ENCODE measurements at regions not wholly inside any gene's neighbourhood (a gene's known extent, or its start where the extent isn't known, plus 50 kb on each side); places are given as distances from the start of the nearest gene placed in this dataset.

- no peak overlapping the region for H3K27ac ChIP-seq
- peaks cover 0 to 3% (median 0%) of the 10 kb centered on the region in 9 donors for H3K4me1 ChIP-seq
- no peak for TF ChIP-seq CTCF (IDR thresholded peaks at IDR 0.05)
- no peaks in the 10 kb centered on the region for H3K36me3 ChIP-seq
- no peak overlapping the region for H3K4me3 ChIP-seq
- intact Hi-C loops (cut with DNase I): no loop called here
- ATAC-seq (no peak), DNase-seq (no peak)
- H3K9me3 ChIP-seq: peaks cover 0 to 29% (median 11%) of the 10 kb centered on the region in 11 donors
- no peaks in the 10 kb centered on the region for H3K27me3 ChIP-seq
Observed at GRCh38 chr5:61897251-61897650, 408.8 kb upstream of the KIF2A start.

GRCh38 chr5:61901997-61902396 lies 404.0 kb upstream of the KIF2A start:
- peak in 1 of 8 donors; percentile 59 for ATAC-seq
- H3K36me3 ChIP-seq: no peaks in the 10 kb centered on the region
- H3K9me3 ChIP-seq: no peaks in the 10 kb centered on the region
- no peak overlapping the region for H3K4me3 ChIP-seq
- H3K27me3 ChIP-seq: no peaks in the 10 kb centered on the region
- H3K27ac ChIP-seq: no peak overlapping the region
- peaks cover 0 to 3% (median 0%) of the 10 kb centered on the region in 9 donors for H3K4me1 ChIP-seq
- 70 to 78% methylated on average over 5 of the region's 5 CpGs for WGBS, 2 donors
- DNase-seq: peak in 1 of 2 donors; percentile 16
- TF ChIP-seq CTCF (IDR thresholded peaks at IDR 0.05): no peak
- intact Hi-C loops (cut with DNase I): no loop called here

GRCh38 chr5:61904730-61905129 lies 401.3 kb upstream of the KIF2A start:
- 78 to 79% methylated on average over 1 of the region's 1 CpG for WGBS, 2 donors
- intact Hi-C loops (cut with DNase I): no loop called here

GRCh38 chr5:61905613-61906012 lies 400.4 kb upstream of the KIF2A start:
- ATAC-seq (peak in 3 of 8 donors; percentile 49 to 67 (median 58)), DNase-seq (no peak)
- H3K36me3 ChIP-seq: no peaks in the 10 kb centered on the region
- H3K4me3 ChIP-seq: no peak overlapping the region
- TF ChIP-seq CTCF (IDR thresholded peaks at IDR 0.05): no peak
- peaks cover 0 to 3% (median 0%) of the 10 kb centered on the region in 9 donors for H3K4me1 ChIP-seq
- H3K27me3 ChIP-seq: no peaks in the 10 kb centered on the region
- intact Hi-C loops (cut with DNase I): no loop called here
- H3K27ac ChIP-seq: no peak overlapping the region
- no peaks in the 10 kb centered on the region for H3K9me3 ChIP-seq
- WGBS, 2 donors: 40 to 46% methylated on average over 3 of the region's 3 CpGs

More at GRCh38 chr5:61904730-61905129, 401.3 kb upstream of the KIF2A start:
- no peak overlapping the region for H3K27ac ChIP-seq
- H3K27me3 ChIP-seq: no peaks in the 10 kb centered on the region
- no peaks in the 10 kb centered on the region for H3K9me3 ChIP-seq
- TF ChIP-seq CTCF (IDR thresholded peaks at IDR 0.05): no peak
- DNase-seq (no peak), ATAC-seq (no peak)
- H3K4me1 ChIP-seq: peaks cover 0 to 3% (median 0%) of the 10 kb centered on the region in 9 donors
- no peak overlapping the region for H3K4me3 ChIP-seq
- no peaks in the 10 kb centered on the region for H3K36me3 ChIP-seq
